Liver (tissue), 7 donors: ENCODE measurements at regions not wholly inside any gene's neighbourhood (a gene's known extent, or its start where the extent isn't known, plus 50 kb on each side); places are given as distances from the start of the nearest gene placed in this dataset.

Experiments
- DNase-seq: peaks from one replicate; pipeline ENCODE4 v3.0.0-alpha.2; 2017; ENCODE audit warnings: low spot score
- H3K27ac ChIP-seq, 2 donors: one replicate each; pipeline ENCODE4 v1.7.0; 2013; ENCODE audit warnings: inconsistent platforms in 2 of 2, low read length in 2 of 2, control low read depth in 1 of 2, low read depth in 1 of 2, mild to moderate bottlenecking in 1 of 2
- H3K27me3 ChIP-seq, 4 donors: one replicate each; pipeline versions ENCODE4 v1.6.1 to v1.7.0; 2013; ENCODE audit warnings: low read length in 3 of 4, inconsistent platforms in 1 of 4, mild to moderate bottlenecking in 1 of 4, moderate library complexity in 1 of 4; ENCODE audit not compliant: control insufficient read depth in 4 of 4, insufficient read depth in 4 of 4
- H3K36me3 ChIP-seq, 4 donors: one replicate each; pipeline versions ENCODE4 v1.6.1 to v1.7.0; 2013; ENCODE audit warnings: low read length in 3 of 4, mild to moderate bottlenecking in 3 of 4, low read depth in 1 of 4, moderate library complexity in 1 of 4; ENCODE audit not compliant: control insufficient read depth in 4 of 4, insufficient read depth in 3 of 4
- H3K4me1 ChIP-seq, 4 donors: one replicate each; pipeline versions ENCODE4 v1.6.1 to v1.7.0; 2013; ENCODE audit warnings: low read length in 3 of 4, mild to moderate bottlenecking in 3 of 4, moderate library complexity in 1 of 4; ENCODE audit not compliant: control insufficient read depth in 4 of 4, insufficient read depth in 4 of 4
- H3K4me3 ChIP-seq, 3 donors: one replicate each; pipeline versions ENCODE4 v1.6.1 to v1.7.0; 2013; ENCODE audit warnings: low read length in 3 of 3, control low read depth in 1 of 3, low read depth in 1 of 3, mild to moderate bottlenecking in 1 of 3
- H3K9ac ChIP-seq, 2 donors: one replicate each; pipeline ENCODE4 v1.7.0; 2013; ENCODE audit warnings: low read length in 2 of 2, mild to moderate bottlenecking in 2 of 2, moderate library complexity in 2 of 2, control low read depth in 1 of 2, low read depth in 1 of 2
- H3K9me3 ChIP-seq, 4 donors: one replicate each; pipeline versions ENCODE4 v1.6.1 to v1.7.0; 2013; ENCODE audit warnings: low read length in 3 of 4; ENCODE audit not compliant: control insufficient read depth in 4 of 4
- EGR1 ChIP-seq, 2 donors: IDR thresholded peaks; 2 replicates each; pipeline ENCODE4 v1.6.1; 2016 to 2018; ENCODE audit warnings: antibody characterized with exemption in 2 of 2, low read depth in 2 of 2
- FOXA1 ChIP-seq: IDR thresholded peaks from 2 replicates; pipeline ENCODE4 v1.6.1; 2016; ENCODE audit warnings: antibody characterized with exemption
- FOXA2 ChIP-seq: IDR thresholded peaks from 2 replicates; pipeline ENCODE4 v1.6.1; 2016; ENCODE audit warnings: antibody characterized with exemption
- GABPA ChIP-seq, 2 donors: IDR thresholded peaks in 1 of 2; conservative IDR thresholded peaks in 1 of 2; 2 replicates each; pipeline ENCODE4 v1.6.1; 2016; ENCODE audit warnings: antibody characterized with exemption in 2 of 2, mild to moderate bottlenecking in 1 of 2, moderate library complexity in 1 of 2
- HNF4A ChIP-seq, 2 donors: conservative IDR thresholded peaks; 2 replicates each; pipeline ENCODE4 v1.6.1; 2016; ENCODE audit warnings: antibody characterized with exemption in 2 of 2, mild to moderate bottlenecking in 2 of 2
- HNF4G ChIP-seq: IDR thresholded peaks from 2 replicates; pipeline ENCODE4 v1.6.1; 2016; ENCODE audit warnings: antibody characterized with exemption
- JUND ChIP-seq, 2 donors: IDR thresholded peaks; 2 replicates each; pipeline ENCODE4 v1.6.1; 2016; ENCODE audit warnings: antibody characterized with exemption in 2 of 2
- NR2F2 ChIP-seq: IDR thresholded peaks from 2 replicates; pipeline ENCODE4 v1.6.1; 2016; ENCODE audit warnings: antibody characterized with exemption
- RXRA ChIP-seq, 2 donors: IDR thresholded peaks; 2 replicates each; pipeline ENCODE4 v1.6.1; 2017 to 2018; ENCODE audit warnings: antibody characterized with exemption in 2 of 2, mild to moderate bottlenecking in 1 of 2
- SP1 ChIP-seq: IDR thresholded peaks from 2 replicates; pipeline ENCODE4 v1.6.1; 2018; ENCODE audit warnings: antibody characterized with exemption, mild to moderate bottlenecking
- TAF1 ChIP-seq: conservative IDR thresholded peaks from 2 replicates; pipeline ENCODE4 v1.6.1; 2016; ENCODE audit warnings: antibody characterized with exemption, mild to moderate bottlenecking
- YY1 ChIP-seq: IDR thresholded peaks from 2 replicates; pipeline ENCODE4 v1.6.1; 2016; ENCODE audit warnings: antibody characterized with exemption, mild to moderate bottlenecking
- TF ChIP-seq, protein P1 (sequence below): IDR thresholded peaks from 2 replicates; pipeline ENCODE4 v1.6.1; 2016; ENCODE audit warnings: antibody characterized with exemption
- TF ChIP-seq, protein P2 (sequence below): IDR thresholded peaks from 2 replicates; pipeline ENCODE4 v1.6.1; 2016; ENCODE audit warnings: antibody characterized with exemption, mild to moderate bottlenecking
- TF ChIP-seq, protein P3 (sequence below): IDR thresholded peaks from 2 replicates; pipeline ENCODE4 v1.6.1; 2016; ENCODE audit warnings: antibody characterized with exemption
- TF ChIP-seq, protein P4 (sequence below): IDR thresholded peaks from 2 replicates; pipeline ENCODE4 v1.6.1; 2016; ENCODE audit warnings: antibody characterized with exemption
- TF ChIP-seq, protein P5 (sequence below): fragments of 150-350 bp; IDR thresholded peaks from 2 replicates; pipeline ENCODE4 v1.5.1; 2017; ENCODE audit warnings: improper control_type of control experiment, low read depth, low read length; ENCODE audit not compliant: missing input control
- donor health status: healthy.
- donor health status: healthy.
- donor health status: healthy.
- donor health status: healthy.

DNA sequence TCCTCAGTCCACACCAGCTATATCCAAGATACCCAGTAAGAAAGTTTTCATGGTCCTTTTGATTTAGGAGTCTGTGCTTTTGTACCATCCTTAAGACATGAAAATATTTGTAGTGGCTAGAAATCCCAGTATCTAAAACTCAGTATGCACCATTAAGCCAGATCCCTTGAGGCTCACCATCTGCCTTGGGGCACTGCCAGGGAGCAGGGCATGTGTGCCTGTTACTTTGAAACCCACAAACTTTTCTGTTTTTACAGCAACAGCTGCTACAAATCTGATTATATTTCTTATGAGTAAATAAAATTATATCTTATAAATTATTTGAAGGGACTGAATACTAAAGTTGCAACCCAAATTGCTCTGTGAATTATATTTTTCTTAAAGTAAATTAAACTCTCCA lies 290.5 kb upstream of the MANEA start:
- no peak for DNase-seq
- no peaks in the 10 kb centered on the region for H3K36me3 ChIP-seq
- H3K4me1 ChIP-seq = no peaks in the 10 kb centered on the region
- no peaks in the 10 kb centered on the region for H3K27me3 ChIP-seq
- no peak overlapping the region for H3K27ac ChIP-seq
- no peaks in the 10 kb centered on the region for H3K9me3 ChIP-seq
- H3K9ac ChIP-seq = no peak overlapping the region
- H3K4me3 ChIP-seq = no peak overlapping the region
- TF ChIP-seq, protein P1, sequence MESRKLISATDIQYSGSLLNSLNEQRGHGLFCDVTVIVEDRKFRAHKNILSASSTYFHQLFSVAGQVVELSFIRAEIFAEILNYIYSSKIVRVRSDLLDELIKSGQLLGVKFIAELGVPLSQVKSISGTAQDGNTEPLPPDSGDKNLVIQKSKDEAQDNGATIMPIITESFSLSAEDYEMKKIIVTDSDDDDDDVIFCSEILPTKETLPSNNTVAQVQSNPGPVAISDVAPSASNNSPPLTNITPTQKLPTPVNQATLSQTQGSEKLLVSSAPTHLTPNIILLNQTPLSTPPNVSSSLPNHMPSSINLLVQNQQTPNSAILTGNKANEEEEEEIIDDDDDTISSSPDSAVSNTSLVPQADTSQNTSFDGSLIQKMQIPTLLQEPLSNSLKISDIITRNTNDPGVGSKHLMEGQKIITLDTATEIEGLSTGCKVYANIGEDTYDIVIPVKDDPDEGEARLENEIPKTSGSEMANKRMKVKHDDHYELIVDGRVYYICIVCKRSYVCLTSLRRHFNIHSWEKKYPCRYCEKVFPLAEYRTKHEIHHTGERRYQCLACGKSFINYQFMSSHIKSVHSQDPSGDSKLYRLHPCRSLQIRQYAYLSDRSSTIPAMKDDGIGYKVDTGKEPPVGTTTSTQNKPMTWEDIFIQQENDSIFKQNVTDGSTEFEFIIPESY = no peak
- TF ChIP-seq JUND (IDR thresholded peaks at IDR 0.05) = no peak
- no peak for TF ChIP-seq FOXA1
- no peak for TF ChIP-seq HNF4G
- no peak for TF ChIP-seq YY1
- no peak for TF ChIP-seq RXRA (IDR thresholded peaks at IDR 0.05)
- no peak for TF ChIP-seq TAF1
- TF ChIP-seq GABPA (IDR thresholded peaks at IDR 0.05 in 1 of 2, conservative IDR thresholded peaks at IDR 0.05 in 1 of 2) = no peak
- TF ChIP-seq, protein P2, sequence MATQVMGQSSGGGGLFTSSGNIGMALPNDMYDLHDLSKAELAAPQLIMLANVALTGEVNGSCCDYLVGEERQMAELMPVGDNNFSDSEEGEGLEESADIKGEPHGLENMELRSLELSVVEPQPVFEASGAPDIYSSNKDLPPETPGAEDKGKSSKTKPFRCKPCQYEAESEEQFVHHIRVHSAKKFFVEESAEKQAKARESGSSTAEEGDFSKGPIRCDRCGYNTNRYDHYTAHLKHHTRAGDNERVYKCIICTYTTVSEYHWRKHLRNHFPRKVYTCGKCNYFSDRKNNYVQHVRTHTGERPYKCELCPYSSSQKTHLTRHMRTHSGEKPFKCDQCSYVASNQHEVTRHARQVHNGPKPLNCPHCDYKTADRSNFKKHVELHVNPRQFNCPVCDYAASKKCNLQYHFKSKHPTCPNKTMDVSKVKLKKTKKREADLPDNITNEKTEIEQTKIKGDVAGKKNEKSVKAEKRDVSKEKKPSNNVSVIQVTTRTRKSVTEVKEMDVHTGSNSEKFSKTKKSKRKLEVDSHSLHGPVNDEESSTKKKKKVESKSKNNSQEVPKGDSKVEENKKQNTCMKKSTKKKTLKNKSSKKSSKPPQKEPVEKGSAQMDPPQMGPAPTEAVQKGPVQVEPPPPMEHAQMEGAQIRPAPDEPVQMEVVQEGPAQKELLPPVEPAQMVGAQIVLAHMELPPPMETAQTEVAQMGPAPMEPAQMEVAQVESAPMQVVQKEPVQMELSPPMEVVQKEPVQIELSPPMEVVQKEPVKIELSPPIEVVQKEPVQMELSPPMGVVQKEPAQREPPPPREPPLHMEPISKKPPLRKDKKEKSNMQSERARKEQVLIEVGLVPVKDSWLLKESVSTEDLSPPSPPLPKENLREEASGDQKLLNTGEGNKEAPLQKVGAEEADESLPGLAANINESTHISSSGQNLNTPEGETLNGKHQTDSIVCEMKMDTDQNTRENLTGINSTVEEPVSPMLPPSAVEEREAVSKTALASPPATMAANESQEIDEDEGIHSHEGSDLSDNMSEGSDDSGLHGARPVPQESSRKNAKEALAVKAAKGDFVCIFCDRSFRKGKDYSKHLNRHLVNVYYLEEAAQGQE = no peak
- TF ChIP-seq, protein P3, sequence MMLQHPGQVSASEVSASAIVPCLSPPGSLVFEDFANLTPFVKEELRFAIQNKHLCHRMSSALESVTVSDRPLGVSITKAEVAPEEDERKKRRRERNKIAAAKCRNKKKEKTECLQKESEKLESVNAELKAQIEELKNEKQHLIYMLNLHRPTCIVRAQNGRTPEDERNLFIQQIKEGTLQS = no peak
- no peak for TF ChIP-seq FOXA2
- TF ChIP-seq, protein P4, sequence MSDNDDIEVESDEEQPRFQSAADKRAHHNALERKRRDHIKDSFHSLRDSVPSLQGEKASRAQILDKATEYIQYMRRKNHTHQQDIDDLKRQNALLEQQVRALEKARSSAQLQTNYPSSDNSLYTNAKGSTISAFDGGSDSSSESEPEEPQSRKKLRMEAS = no peak
- TF ChIP-seq EGR1 (IDR thresholded peaks at IDR 0.05; ENCODE audit: low read depth in 2 of 2) = no peak
- TF ChIP-seq NR2F2 = no peak
- TF ChIP-seq HNF4A (conservative IDR thresholded peaks at IDR 0.05) = no peak
- TF ChIP-seq, protein P5, sequence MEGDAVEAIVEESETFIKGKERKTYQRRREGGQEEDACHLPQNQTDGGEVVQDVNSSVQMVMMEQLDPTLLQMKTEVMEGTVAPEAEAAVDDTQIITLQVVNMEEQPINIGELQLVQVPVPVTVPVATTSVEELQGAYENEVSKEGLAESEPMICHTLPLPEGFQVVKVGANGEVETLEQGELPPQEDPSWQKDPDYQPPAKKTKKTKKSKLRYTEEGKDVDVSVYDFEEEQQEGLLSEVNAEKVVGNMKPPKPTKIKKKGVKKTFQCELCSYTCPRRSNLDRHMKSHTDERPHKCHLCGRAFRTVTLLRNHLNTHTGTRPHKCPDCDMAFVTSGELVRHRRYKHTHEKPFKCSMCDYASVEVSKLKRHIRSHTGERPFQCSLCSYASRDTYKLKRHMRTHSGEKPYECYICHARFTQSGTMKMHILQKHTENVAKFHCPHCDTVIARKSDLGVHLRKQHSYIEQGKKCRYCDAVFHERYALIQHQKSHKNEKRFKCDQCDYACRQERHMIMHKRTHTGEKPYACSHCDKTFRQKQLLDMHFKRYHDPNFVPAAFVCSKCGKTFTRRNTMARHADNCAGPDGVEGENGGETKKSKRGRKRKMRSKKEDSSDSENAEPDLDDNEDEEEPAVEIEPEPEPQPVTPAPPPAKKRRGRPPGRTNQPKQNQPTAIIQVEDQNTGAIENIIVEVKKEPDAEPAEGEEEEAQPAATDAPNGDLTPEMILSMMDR = no peak

DNA sequence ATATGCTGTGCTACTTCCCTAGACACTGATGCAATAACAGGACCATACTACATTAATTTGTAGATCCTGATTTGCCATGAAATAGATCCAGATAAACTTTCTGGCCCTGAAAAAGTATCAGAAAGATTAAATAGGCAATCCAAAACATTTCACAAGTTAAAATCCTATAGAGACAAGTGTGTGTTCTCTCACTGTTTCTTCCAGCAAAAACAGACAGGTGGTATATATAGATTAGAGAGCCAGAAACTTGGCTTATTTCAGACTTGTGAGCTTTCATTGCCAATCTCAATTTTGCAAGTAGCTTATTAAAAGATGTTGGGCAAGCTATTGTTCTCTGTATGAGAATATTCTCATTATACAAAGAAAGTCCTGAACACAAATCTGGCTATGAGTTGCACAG lies 289.1 kb upstream of the MANEA start:
- no peak overlapping the region for H3K27ac ChIP-seq
- H3K9me3 ChIP-seq = no peaks in the 10 kb centered on the region
- no peak overlapping the region for H3K9ac ChIP-seq
- no peak for DNase-seq
- H3K4me3 ChIP-seq = no peak overlapping the region
- no peaks in the 10 kb centered on the region for H3K4me1 ChIP-seq
- H3K36me3 ChIP-seq = no peaks in the 10 kb centered on the region
- no peaks in the 10 kb centered on the region for H3K27me3 ChIP-seq
- TF ChIP-seq RXRA (IDR thresholded peaks at IDR 0.05) (no peak), JUND (IDR thresholded peaks at IDR 0.05) (no peak), HNF4G (no peak), FOXA1 (no peak), NR2F2 (no peak), YY1 (no peak), TAF1 (no peak), EGR1 (IDR thresholded peaks at IDR 0.05; ENCODE audit: low read depth in 2 of 2) (no peak), HNF4A (conservative IDR thresholded peaks at IDR 0.05) (no peak), FOXA2 (no peak), GABPA (IDR thresholded peaks at IDR 0.05 in 1 of 2, conservative IDR thresholded peaks at IDR 0.05 in 1 of 2) (no peak), SP1 (no peak)
- TF ChIP-seq, protein P4 = no peak
- TF ChIP-seq, protein P5 = no peak
- TF ChIP-seq, protein P3 = no peak
- TF ChIP-seq, protein P1 = no peak
